Neural cell (in vitro differentiated cells): ENCODE measurements at regions not wholly inside any gene's neighbourhood (a gene's known extent, or its start where the extent isn't known, plus 50 kb on each side); places are given as distances from the start of the nearest gene placed in this dataset.

Experiments used
- H2AFZ ChIP-seq: fragments of 200-600, 300-800 bp; sonication (generic), shearing (Covaris generic); 2 replicates; pipeline ENCODE4 v1.6.0; 2014; ENCODE audit warnings: low read depth, mild to moderate bottlenecking, antibody characterized with exemption, low read length, moderate library complexity
- H3F3A ChIP-seq: fragments of 200-600 bp; shearing (Covaris generic); 2 replicates; pipeline ENCODE4 v1.6.1; 2016; ENCODE audit warnings: mild to moderate bottlenecking, moderate library complexity, mixed read lengths, antibody characterized with exemption, low read length; ENCODE audit not compliant: insufficient read depth, poor library complexity, severe bottlenecking
- H3K27ac ChIP-seq: fragments of 200-600, 300-800 bp; sonication (generic), shearing (Covaris generic); 2 replicates; pipeline ENCODE4 v1.5.1; 2014; ENCODE audit warnings: mild to moderate bottlenecking, low read length, moderate library complexity
- H3K27me3 ChIP-seq: fragments of 300-800, 200-600 bp; sonication (generic), shearing (Covaris generic); 2 replicates; pipeline ENCODE4 v1.6.0; 2014; ENCODE audit warnings: mild to moderate bottlenecking, low read depth, low read length, moderate library complexity; ENCODE audit not compliant: insufficient read depth
- H3K36me3 ChIP-seq: fragments of 300-800, 200-600 bp; sonication (generic), shearing (Covaris generic); 2 replicates; pipeline ENCODE4 v1.5.1; 2014; ENCODE audit warnings: mild to moderate bottlenecking, antibody characterized with exemption, low read length, moderate library complexity; ENCODE audit not compliant: insufficient read depth
- H3K4me2 ChIP-seq: fragments of 300-800, 200-600 bp; sonication (generic), shearing (Covaris generic); 2 replicates; pipeline ENCODE4 v1.6.0; 2014; ENCODE audit warnings: mild to moderate bottlenecking, low read length
- H3K4me3 ChIP-seq: fragments of 300-800, 200-600 bp; sonication (generic), shearing (Covaris generic); 2 replicates; pipeline ENCODE4 v1.5.1; 2014; ENCODE audit warnings: mild to moderate bottlenecking, low read length, moderate library complexity
- H3K79me2 ChIP-seq: fragments of 200-600 bp; shearing (Covaris generic); replicated peaks from 2 replicates; pipeline ENCODE4 v1.6.0; 2014; ENCODE audit warnings: mild to moderate bottlenecking, low read length, moderate library complexity; ENCODE audit not compliant: insufficient read depth
- H3K9ac ChIP-seq: fragments of 300-800, 200-600 bp; sonication (generic), shearing (Covaris generic); 2 replicates; pipeline ENCODE4 v1.6.1; 2016; ENCODE audit warnings: mild to moderate bottlenecking, low read length, mixed read lengths
- H3K9me2 ChIP-seq: fragments of 200-600 bp; shearing (Covaris generic); 2 replicates; pipeline ENCODE4 v1.6.1; 2016; ENCODE audit warnings: mild to moderate bottlenecking, low read length, mixed read lengths; ENCODE audit not compliant: insufficient read depth
- H3K9me3 ChIP-seq: fragments of 200-600, 300-800 bp; sonication (generic), shearing (Covaris generic); 2 replicates; pipeline ENCODE4 v1.6.1; 2016; ENCODE audit warnings: mild to moderate bottlenecking, mixed run types, low read length, moderate library complexity, mixed read lengths
- H4K20me1 ChIP-seq: fragments of 200-600 bp; shearing (Covaris generic); 2 replicates; pipeline ENCODE4 v1.6.1; 2016; ENCODE audit warnings: mild to moderate bottlenecking, mixed run types; ENCODE audit not compliant: insufficient read depth
- CTCF ChIP-seq: fragments of 450-650 bp; IDR thresholded peaks from 2 replicates; pipeline ENCODE4 v1.5.1; 2014; ENCODE audit warnings: antibody characterized with exemption, mild to moderate bottlenecking, moderate library complexity; ENCODE audit not compliant: poor library complexity, severe bottlenecking
- EP300 ChIP-seq: fragments of 450-650 bp; conservative IDR thresholded peaks from 2 replicates; pipeline ENCODE4 v1.6.1; 2014; ENCODE audit warnings: antibody characterized with exemption, mild to moderate bottlenecking, moderate library complexity; ENCODE audit not compliant: poor library complexity, severe bottlenecking
- EZH2 ChIP-seq: fragments of 200-600, 300-800 bp; shearing (Covaris generic), sonication (generic); IDR thresholded peaks from 2 replicates; pipeline ENCODE4 v1.6.1; 2014; ENCODE audit warnings: antibody characterized with exemption, low read length, borderline replicate concordance, mild to moderate bottlenecking; ENCODE audit not compliant: insufficient read depth, poor library complexity, severe bottlenecking
- MXI1 ChIP-seq: fragments of 450-650 bp; conservative IDR thresholded peaks from 2 replicates; pipeline ENCODE4 v1.6.1; 2014; ENCODE audit warnings: antibody characterized with exemption, mild to moderate bottlenecking; ENCODE audit not compliant: poor library complexity, severe bottlenecking
- POLR2AphosphoS5 ChIP-seq: IDR thresholded peaks from 2 replicates; pipeline ENCODE4 v1.6.1; 2012
- RAD21 ChIP-seq: fragments of 450-650 bp; conservative IDR thresholded peaks from 2 replicates; pipeline ENCODE4 v1.6.1; 2014; ENCODE audit warnings: antibody characterized with exemption, mild to moderate bottlenecking, moderate library complexity
- REST ChIP-seq: IDR thresholded peaks from 2 replicates; pipeline ENCODE4 v1.6.1; 2012; ENCODE audit warnings: borderline replicate concordance
- SMC3 ChIP-seq: fragments of 450-650 bp; conservative IDR thresholded peaks from 2 replicates; pipeline ENCODE4 v1.6.1; 2014; ENCODE audit warnings: antibody characterized with exemption, mild to moderate bottlenecking, moderate library complexity; ENCODE audit not compliant: poor library complexity
- TAF1 ChIP-seq: IDR thresholded peaks from 2 replicates; pipeline ENCODE4 v1.6.1; 2012; ENCODE audit warnings: low read depth

GRCh38 chr21:35538386-35538785 is 489.3 kb upstream of the RUNX1 start:
- Histone ChIP-seq H3K27me3 (no peaks in the 10 kb centered on the region), H2AFZ (no peak overlapping the region), H3K27ac (no peak overlapping the region), H3F3A (no peaks in the 10 kb centered on the region), H3K36me3 (no peaks in the 10 kb centered on the region), H3K4me2 (no peak overlapping the region), H3K9me2 (no peaks in the 10 kb centered on the region), H3K4me3 (no peak overlapping the region), H3K79me2 (no peaks in the 10 kb centered on the region), H3K9me3 (no peaks in the 10 kb centered on the region), H3K9ac (no peak overlapping the region), H4K20me1 (no peaks in the 10 kb centered on the region)
- TF ChIP-seq POLR2AphosphoS5, result no peak

- no peak overlapping the region for H3K27ac ChIP-seq
- H3K9me2 ChIP-seq, result no peaks in the 10 kb centered on the region
- no peaks in the 10 kb centered on the region for H3K79me2 ChIP-seq
- no peaks in the 10 kb centered on the region for H3K9me3 ChIP-seq
- H3K27me3 ChIP-seq, result no peaks in the 10 kb centered on the region
- no peaks in the 10 kb centered on the region for H4K20me1 ChIP-seq
- no peaks in the 10 kb centered on the region for H3F3A ChIP-seq
- TF ChIP-seq MXI1 (no peak), POLR2AphosphoS5 (no peak), SMC3 (no peak), RAD21 (no peak), EZH2 (no peak), EP300 (no peak), CTCF (no peak), TAF1 (no peak), REST (no peak)
- no peak overlapping the region for H3K4me3 ChIP-seq
- H2AFZ ChIP-seq, result no peak overlapping the region
- H3K4me2 ChIP-seq, result no peak overlapping the region
- no peak overlapping the region for H3K9ac ChIP-seq
- H3K36me3 ChIP-seq, result no peaks in the 10 kb centered on the region
Observed at GRCh38 chr21:35537604-35538003, 488.5 kb upstream of the RUNX1 start.

GRCh38 chr21:35533893-35534292 is 484.8 kb upstream of the RUNX1 start:
- Histone ChIP-seq H3K79me2 (no peaks in the 10 kb centered on the region), H3K36me3 (no peaks in the 10 kb centered on the region), H3K9ac (no peak overlapping the region), H3K27ac (no peak overlapping the region), H3F3A (no peaks in the 10 kb centered on the region), H4K20me1 (no peaks in the 10 kb centered on the region), H3K9me2 (no peaks in the 10 kb centered on the region), H3K4me3 (no peak overlapping the region), H3K9me3 (no peaks in the 10 kb centered on the region), H2AFZ (no peak overlapping the region), H3K27me3 (no peaks in the 10 kb centered on the region), H3K4me2 (no peak overlapping the region)
- TF ChIP-seq REST, result no peak
- TF ChIP-seq EZH2, result no peak
- TF ChIP-seq CTCF, result no peak
- TF ChIP-seq MXI1, result no peak
- no peak for TF ChIP-seq RAD21
- no peak for TF ChIP-seq SMC3
- TF ChIP-seq TAF1, result no peak
- TF ChIP-seq POLR2AphosphoS5, result no peak
- TF ChIP-seq EP300, result no peak
